ENCODE measurements at regions not wholly inside any gene's neighbourhood (a gene's known extent, or its start where the extent isn't known, plus 50 kb on each side); places are given as distances from the start of the nearest gene placed in this dataset.

GRCh38 chr4:24657768-24658617, 73.6 kb upstream of the DHX15 start:
- peak; percentile 49; the same call in 1 of the 3 replicates for ATAC-seq (ENCODE audit: insufficient read depth, low read depth)
- H2AFZ ChIP-seq (ENCODE audit: low read depth, low read length), result no peak overlapping the region
- no peak for TF ChIP-seq EZH2 (IDR thresholded peaks at IDR 0.05; ENCODE audit: borderline replicate concordance, low read depth, low read length, severe bottlenecking)
- TF ChIP-seq CTCF (IDR thresholded peaks at IDR 0.05; ENCODE audit: borderline replicate concordance, extremely low read depth, low read length, poor library complexity, severe bottlenecking), result no peak

GRCh38 chr4:24659241-24659961, 75.0 kb upstream of the DHX15 start:
- DNase-seq (no peak), ATAC-seq (ENCODE audit: insufficient read depth, low read depth) (no peak)
- Histone ChIP-seq H3K27ac (ENCODE audit: low read length) (no peak overlapping the region), H3K9ac (ENCODE audit: low read depth, low read length) (no peak overlapping the region), H4K20me1 (ENCODE audit: insufficient read depth, low read length) (no peaks in the 10 kb centered on the region), H3K4me3 (ENCODE audit: low read depth in 1 of 2, low read length in 2 of 2) (no peak overlapping the region), H3K4me2 (ENCODE audit: insufficient read depth, low read length) (no peak overlapping the region), H3K36me3 (ENCODE audit: insufficient read depth, low read length) (no peaks in the 10 kb centered on the region), H3K4me1 (ENCODE audit: insufficient read depth, low read length) (no peaks in the 10 kb centered on the region), H3K79me2 (ENCODE audit: insufficient read depth, low read length) (no peaks in the 10 kb centered on the region), H3K9me3 (ENCODE audit: insufficient read depth, low read length, severe bottlenecking) (no peaks in the 10 kb centered on the region), H3K27me3 (ENCODE audit: insufficient read depth, low read length, poor library complexity) (no peaks in the 10 kb centered on the region), H2AFZ (ENCODE audit: low read depth, low read length) (no peak overlapping the region)
- no peak for TF ChIP-seq EZH2 (IDR thresholded peaks at IDR 0.05; ENCODE audit: borderline replicate concordance, low read depth, low read length, severe bottlenecking)

More at GRCh38 chr4:24657768-24658617, 73.6 kb upstream of the DHX15 start:
- no peaks in the 10 kb centered on the region for H4K20me1 ChIP-seq (ENCODE audit: insufficient read depth, low read length)
- no peaks in the 10 kb centered on the region for H3K27me3 ChIP-seq (ENCODE audit: insufficient read depth, low read length, poor library complexity)
- H3K36me3 ChIP-seq (ENCODE audit: insufficient read depth, low read length), result no peaks in the 10 kb centered on the region
- H3K4me1 ChIP-seq (ENCODE audit: insufficient read depth, low read length), result no peaks in the 10 kb centered on the region
- DNase-seq, result peak; percentile 10
- H3K9ac ChIP-seq (ENCODE audit: low read depth, low read length), result no peak overlapping the region
- H3K4me3 ChIP-seq (ENCODE audit: low read depth in 1 of 2, low read length in 2 of 2), result no peak overlapping the region
- H3K4me2 ChIP-seq (ENCODE audit: insufficient read depth, low read length), result no peak overlapping the region
- no peaks in the 10 kb centered on the region for H3K9me3 ChIP-seq (ENCODE audit: insufficient read depth, low read length, severe bottlenecking)
- H3K79me2 ChIP-seq (ENCODE audit: insufficient read depth, low read length), result no peaks in the 10 kb centered on the region
- no peak overlapping the region for H3K27ac ChIP-seq (ENCODE audit: low read length)

GRCh38 chr4:24662056-24662455, 77.7 kb upstream of the DHX15 start:
- H4K20me1 ChIP-seq (ENCODE audit: insufficient read depth, low read length), result no peaks in the 10 kb centered on the region
- ATAC-seq (ENCODE audit: insufficient read depth, low read depth) (no peak), DNase-seq (no peak)
- H2AFZ ChIP-seq (ENCODE audit: low read depth, low read length), result no peak overlapping the region
- no peak for TF ChIP-seq CTCF (IDR thresholded peaks at IDR 0.05; ENCODE audit: borderline replicate concordance, extremely low read depth, low read length, poor library complexity, severe bottlenecking)
- TF ChIP-seq EZH2 (IDR thresholded peaks at IDR 0.05; ENCODE audit: borderline replicate concordance, low read depth, low read length, severe bottlenecking), result no peak
- H3K4me2 ChIP-seq (ENCODE audit: insufficient read depth, low read length), result no peak overlapping the region
- no peak overlapping the region for H3K27ac ChIP-seq (ENCODE audit: low read length)
- H3K4me3 ChIP-seq (ENCODE audit: low read depth in 1 of 2, low read length in 2 of 2), result no peak overlapping the region
- H3K9ac ChIP-seq (ENCODE audit: low read depth, low read length), result no peak overlapping the region
- H3K9me3 ChIP-seq (ENCODE audit: insufficient read depth, low read length, severe bottlenecking), result no peaks in the 10 kb centered on the region
- H3K4me1 ChIP-seq (ENCODE audit: insufficient read depth, low read length), result no peaks in the 10 kb centered on the region
- no peaks in the 10 kb centered on the region for H3K27me3 ChIP-seq (ENCODE audit: insufficient read depth, low read length, poor library complexity)
- H3K79me2 ChIP-seq (ENCODE audit: insufficient read depth, low read length), result no peaks in the 10 kb centered on the region
- H3K36me3 ChIP-seq (ENCODE audit: insufficient read depth, low read length), result no peaks in the 10 kb centered on the region

- no peak for DNase-seq
- Histone ChIP-seq H2AFZ (ENCODE audit: low read depth, low read length) (no peak overlapping the region), H3K4me2 (ENCODE audit: insufficient read depth, low read length) (no peak overlapping the region), H3K4me3 (ENCODE audit: low read depth in 1 of 2, low read length in 2 of 2) (no peak overlapping the region), H3K27me3 (ENCODE audit: insufficient read depth, low read length, poor library complexity) (no peaks in the 10 kb centered on the region), H3K9ac (ENCODE audit: low read depth, low read length) (no peak overlapping the region), H3K36me3 (ENCODE audit: insufficient read depth, low read length) (no peaks in the 10 kb centered on the region), H3K79me2 (ENCODE audit: insufficient read depth, low read length) (no peaks in the 10 kb centered on the region), H4K20me1 (ENCODE audit: insufficient read depth, low read length) (no peaks in the 10 kb centered on the region), H3K9me3 (ENCODE audit: insufficient read depth, low read length, severe bottlenecking) (no peaks in the 10 kb centered on the region), H3K4me1 (ENCODE audit: insufficient read depth, low read length) (no peaks in the 10 kb centered on the region), H3K27ac (ENCODE audit: low read length) (no peak overlapping the region)
- ATAC-seq (ENCODE audit: insufficient read depth, low read depth), result no peak
- TF ChIP-seq CTCF (IDR thresholded peaks at IDR 0.05; ENCODE audit: borderline replicate concordance, extremely low read depth, low read length, poor library complexity, severe bottlenecking) (no peak), EZH2 (IDR thresholded peaks at IDR 0.05; ENCODE audit: borderline replicate concordance, low read depth, low read length, severe bottlenecking) (no peak)
Measured at GRCh38 chr4:24662542-24662941, 78.2 kb upstream of the DHX15 start.
